ENCODE measurements at regions not wholly inside any gene's neighbourhood (a gene's known extent, or its start where the extent isn't known, plus 50 kb on each side); places are given as distances from the start of the nearest gene placed in this dataset.

DNA sequence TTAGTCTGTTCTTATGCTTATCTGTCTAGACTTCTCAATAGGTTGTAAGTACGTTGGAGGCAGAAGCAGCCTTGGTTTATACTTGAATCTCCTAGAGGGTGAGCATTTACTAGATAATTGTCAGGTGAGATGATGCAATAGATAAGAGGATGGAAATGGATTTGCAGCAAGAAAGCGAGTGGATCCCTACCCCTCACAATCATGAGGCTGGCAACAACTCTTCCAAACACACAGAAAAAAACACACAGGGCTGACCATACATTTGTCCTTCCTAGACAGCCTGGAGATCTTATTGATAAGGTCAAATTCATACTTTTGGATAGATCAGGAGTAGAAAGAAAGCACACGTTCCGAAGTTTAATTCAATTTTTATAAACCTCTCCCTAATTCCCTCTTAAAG is 481.4 kb upstream of the CAMK1G start:
- H2AK5ac ChIP-seq (ENCODE audit: low read length): no peak overlapping the region
- H2AFZ ChIP-seq (ENCODE audit: insufficient read depth, low read length, poor library complexity): no peak overlapping the region
- peaks cover 4% of the 10 kb centered on the region for H3K79me1 ChIP-seq (ENCODE audit: low read length)
- no peaks in the 10 kb centered on the region for H3K9me3 ChIP-seq (ENCODE audit: insufficient read depth, low read depth, low read length)
- WGBS (ENCODE audit: extremely low coverage, insufficient coverage, insufficient read length): no CpG with 5 or more reads among the region's 4 CpGs
- H3K18ac ChIP-seq (ENCODE audit: low read length): no peak overlapping the region
- no peaks in the 10 kb centered on the region for H3K27me3 ChIP-seq (ENCODE audit: insufficient read depth, low read length)
- H2BK12ac ChIP-seq (ENCODE audit: low read length): no peak overlapping the region
- no peak overlapping the region for H4K12ac ChIP-seq (ENCODE audit: low read depth, low read length)
- no peak overlapping the region for H4K91ac ChIP-seq (ENCODE audit: low read depth, low read length)
- H3K79me2 ChIP-seq (ENCODE audit: control insufficient read depth, insufficient read depth, low read length, poor library complexity): no peaks in the 10 kb centered on the region
- H3K4ac ChIP-seq (ENCODE audit: low read depth, low read length): no peak overlapping the region
- H3K4me2 ChIP-seq (ENCODE audit: low read length): no peak overlapping the region
- DNase-seq: no peak
- no peak overlapping the region for H2BK5ac ChIP-seq (ENCODE audit: low read depth, low read length, poor library complexity)
- no peak overlapping the region for H3K14ac ChIP-seq (ENCODE audit: low read length)
- H3K36me3 ChIP-seq (ENCODE audit: control insufficient read depth in 1 of 2, insufficient read depth in 2 of 2, low read length in 2 of 2): no peaks in the 10 kb centered on the region
- H4K8ac ChIP-seq (ENCODE audit: low read depth, low read length): no peak overlapping the region
- peaks cover 0 to 2% of the 10 kb centered on the region in 2 experiments for H3K4me1 ChIP-seq (ENCODE audit: control insufficient read depth in 1 of 2, insufficient read depth in 2 of 2, low read length in 2 of 2)
- H3K27ac ChIP-seq (ENCODE audit: low read depth, low read length): no peak overlapping the region
- H3K4me3 ChIP-seq (ENCODE audit: low read depth, low read length): no peak overlapping the region
- H3K23ac ChIP-seq (ENCODE audit: low read length): no peak overlapping the region
- H2BK120ac ChIP-seq (ENCODE audit: insufficient read depth, low read length, poor library complexity): no peak overlapping the region
- H3K9ac ChIP-seq (ENCODE audit: low read length): no peak overlapping the region

DNA sequence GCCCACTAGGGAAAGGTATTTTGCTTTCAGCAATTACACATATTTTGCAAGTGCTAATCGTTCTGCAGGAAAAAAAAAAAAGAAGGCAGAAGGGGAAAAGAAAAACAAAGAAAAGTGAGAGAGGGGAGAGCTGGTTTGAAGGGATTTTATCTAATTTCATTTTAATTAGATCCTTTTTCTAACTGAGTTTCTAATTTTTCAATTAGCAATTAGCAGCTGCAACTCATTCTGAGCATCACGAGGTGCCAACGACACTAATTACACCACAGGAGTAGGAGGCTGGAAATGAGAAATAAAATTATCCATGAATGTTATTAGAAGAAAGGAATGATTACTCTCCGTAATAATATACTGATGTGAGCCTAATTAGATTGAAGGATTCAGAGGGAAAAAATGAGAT is 481.0 kb upstream of the CAMK1G start:
- H3K4me1 ChIP-seq (ENCODE audit: control insufficient read depth in 1 of 2, insufficient read depth in 2 of 2, low read length in 2 of 2): peaks cover 0 to 2% of the 10 kb centered on the region in 2 experiments
- H4K12ac ChIP-seq (ENCODE audit: low read depth, low read length): no peak overlapping the region
- H3K36me3 ChIP-seq (ENCODE audit: control insufficient read depth in 1 of 2, insufficient read depth in 2 of 2, low read length in 2 of 2): no peaks in the 10 kb centered on the region
- no peak overlapping the region for H4K91ac ChIP-seq (ENCODE audit: low read depth, low read length)
- peaks cover 2% of the 10 kb centered on the region for H3K79me1 ChIP-seq (ENCODE audit: low read length)
- no peak overlapping the region for H3K27ac ChIP-seq (ENCODE audit: low read depth, low read length)
- H3K9me3 ChIP-seq (ENCODE audit: insufficient read depth, low read depth, low read length): no peaks in the 10 kb centered on the region
- no peak overlapping the region for H3K23ac ChIP-seq (ENCODE audit: low read length)
- H2AK5ac ChIP-seq (ENCODE audit: low read length): no peak overlapping the region
- H3K4me3 ChIP-seq (ENCODE audit: low read depth, low read length): no peak overlapping the region
- no peak overlapping the region for H2BK120ac ChIP-seq (ENCODE audit: insufficient read depth, low read length, poor library complexity)
- no peak overlapping the region for H2BK5ac ChIP-seq (ENCODE audit: low read depth, low read length, poor library complexity)
- H3K27me3 ChIP-seq (ENCODE audit: insufficient read depth, low read length): no peaks in the 10 kb centered on the region
- H2BK12ac ChIP-seq (ENCODE audit: low read length): no peak overlapping the region
- no peak overlapping the region for H3K18ac ChIP-seq (ENCODE audit: low read length)
- no peak for DNase-seq
- no peaks in the 10 kb centered on the region for H3K79me2 ChIP-seq (ENCODE audit: control insufficient read depth, insufficient read depth, low read length, poor library complexity)
- no peak overlapping the region for H3K9ac ChIP-seq (ENCODE audit: low read length)
- no peak overlapping the region for H4K8ac ChIP-seq (ENCODE audit: low read depth, low read length)
- H3K14ac ChIP-seq (ENCODE audit: low read length): no peak overlapping the region
- WGBS (ENCODE audit: extremely low coverage, insufficient coverage, insufficient read length): no CpG with 5 or more reads among the region's 4 CpGs
- no peak overlapping the region for H3K4me2 ChIP-seq (ENCODE audit: low read length)
- H2AFZ ChIP-seq (ENCODE audit: insufficient read depth, low read length, poor library complexity): no peak overlapping the region
- H3K4ac ChIP-seq (ENCODE audit: low read depth, low read length): no peak overlapping the region

DNA sequence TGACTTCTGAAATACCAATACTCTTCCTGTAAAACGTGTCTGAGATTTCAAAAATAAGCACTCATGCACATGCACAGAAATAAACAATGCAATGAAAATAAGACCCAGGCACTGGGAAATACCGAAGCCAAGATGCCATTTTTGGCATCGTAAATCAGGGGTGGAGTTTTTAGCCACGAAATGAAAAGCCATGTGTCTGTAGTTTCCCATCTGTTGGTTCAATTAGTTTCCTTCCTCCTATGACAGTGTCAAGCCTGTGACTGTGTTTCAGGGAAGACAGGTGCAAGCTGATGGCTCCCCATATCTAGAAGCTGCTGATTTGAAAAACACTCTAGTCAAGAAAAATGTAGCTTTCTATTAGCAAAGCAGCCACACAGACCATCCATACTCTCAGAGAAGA is 480.4 kb upstream of the CAMK1G start:
- no peak overlapping the region for H2BK120ac ChIP-seq (ENCODE audit: insufficient read depth, low read length, poor library complexity)

GRCh38 chr1:209104646-209105045 is 478.9 kb upstream of the CAMK1G start:
- no peak overlapping the region for H3K27ac ChIP-seq (ENCODE audit: low read depth, low read length)
- no peaks in the 10 kb centered on the region for H3K9me3 ChIP-seq (ENCODE audit: insufficient read depth, low read depth, low read length)
- no peak overlapping the region for H4K8ac ChIP-seq (ENCODE audit: low read depth, low read length)
- no peak for DNase-seq
- H3K4me2 ChIP-seq (ENCODE audit: low read length): no peak overlapping the region
- H2BK12ac ChIP-seq (ENCODE audit: low read length): no peak overlapping the region
- H2AK5ac ChIP-seq (ENCODE audit: low read length): no peak overlapping the region
- H2BK120ac ChIP-seq (ENCODE audit: insufficient read depth, low read length, poor library complexity): no peak overlapping the region
- H3K9ac ChIP-seq (ENCODE audit: low read length): no peak overlapping the region
- no peak overlapping the region for H2BK5ac ChIP-seq (ENCODE audit: low read depth, low read length, poor library complexity)
- H3K14ac ChIP-seq (ENCODE audit: low read length): no peak overlapping the region
- H3K18ac ChIP-seq (ENCODE audit: low read length): no peak overlapping the region
- H3K4ac ChIP-seq (ENCODE audit: low read depth, low read length): no peak overlapping the region
- no peak overlapping the region for H2AFZ ChIP-seq (ENCODE audit: insufficient read depth, low read length, poor library complexity)
- no peak overlapping the region for H4K12ac ChIP-seq (ENCODE audit: low read depth, low read length)
- H3K79me1 ChIP-seq (ENCODE audit: low read length): peaks cover 2% of the 10 kb centered on the region
- H3K23ac ChIP-seq (ENCODE audit: low read length): no peak overlapping the region
- H3K4me3 ChIP-seq (ENCODE audit: low read depth, low read length): no peak overlapping the region
- no peaks in the 10 kb centered on the region for H3K36me3 ChIP-seq (ENCODE audit: control insufficient read depth in 1 of 2, insufficient read depth in 2 of 2, low read length in 2 of 2)
- peaks cover 0 to 2% of the 10 kb centered on the region in 2 experiments for H3K4me1 ChIP-seq (ENCODE audit: control insufficient read depth in 1 of 2, insufficient read depth in 2 of 2, low read length in 2 of 2)
- WGBS (ENCODE audit: extremely low coverage, insufficient coverage, insufficient read length): no CpG with 5 or more reads among the region's 3 CpGs
- H3K79me2 ChIP-seq (ENCODE audit: control insufficient read depth, insufficient read depth, low read length, poor library complexity): no peaks in the 10 kb centered on the region
- H4K91ac ChIP-seq (ENCODE audit: low read depth, low read length): no peak overlapping the region
- no peaks in the 10 kb centered on the region for H3K27me3 ChIP-seq (ENCODE audit: insufficient read depth, low read length)

More for the DNA sequence above, 480.4 kb upstream of the CAMK1G start:
- Histone ChIP-seq H2AK5ac (ENCODE audit: low read length) (no peak overlapping the region), H3K4me2 (ENCODE audit: low read length) (no peak overlapping the region), H2BK12ac (ENCODE audit: low read length) (no peak overlapping the region), H3K79me1 (ENCODE audit: low read length) (peaks cover 2% of the 10 kb centered on the region), H3K14ac (ENCODE audit: low read length) (no peak overlapping the region), H3K18ac (ENCODE audit: low read length) (no peak overlapping the region), H4K12ac (ENCODE audit: low read depth, low read length) (no peak overlapping the region), H4K8ac (ENCODE audit: low read depth, low read length) (no peak overlapping the region), H3K27ac (ENCODE audit: low read depth, low read length) (no peak overlapping the region), H3K9me3 (ENCODE audit: insufficient read depth, low read depth, low read length) (no peaks in the 10 kb centered on the region), H4K91ac (ENCODE audit: low read depth, low read length) (no peak overlapping the region), H3K9ac (ENCODE audit: low read length) (no peak overlapping the region), H2AFZ (ENCODE audit: insufficient read depth, low read length, poor library complexity) (no peak overlapping the region), H3K36me3 (ENCODE audit: control insufficient read depth in 1 of 2, insufficient read depth in 2 of 2, low read length in 2 of 2) (no peaks in the 10 kb centered on the region), H3K4me1 (ENCODE audit: control insufficient read depth in 1 of 2, insufficient read depth in 2 of 2, low read length in 2 of 2) (peaks cover 0 to 2% of the 10 kb centered on the region in 2 experiments), H3K23ac (ENCODE audit: low read length) (no peak overlapping the region), H3K79me2 (ENCODE audit: control insufficient read depth, insufficient read depth, low read length, poor library complexity) (no peaks in the 10 kb centered on the region), H3K4me3 (ENCODE audit: low read depth, low read length) (no peak overlapping the region), H3K27me3 (ENCODE audit: insufficient read depth, low read length) (no peaks in the 10 kb centered on the region), H2BK5ac (ENCODE audit: low read depth, low read length, poor library complexity) (no peak overlapping the region), H3K4ac (ENCODE audit: low read depth, low read length) (no peak overlapping the region)
- no peak for DNase-seq
- no CpG with 5 or more reads among the region's 4 CpGs for WGBS (ENCODE audit: extremely low coverage, insufficient coverage, insufficient read length)
